ENCODE measurements at regions not wholly inside any gene's neighbourhood (a gene's known extent, or its start where the extent isn't known, plus 50 kb on each side); places are given as distances from the start of the nearest gene placed in this dataset.

- no peaks in the 10 kb centered on the region for H3K4me1 ChIP-seq (ENCODE audit: low read depth)
- no peak for TF ChIP-seq CTCF (IDR thresholded peaks at IDR 0.05; ENCODE audit: low read depth, low read length)
- no peak overlapping the region for H3K27ac ChIP-seq
- H3K9me3 ChIP-seq (ENCODE audit: low read depth) = no peaks in the 10 kb centered on the region
- no peaks in the 10 kb centered on the region for H3K36me3 ChIP-seq
- no peaks in the 10 kb centered on the region for H3K27me3 ChIP-seq
- DNase-seq (ENCODE audit: low read depth in 1 of 2, low spot score in 1 of 2) = no peak
- no peak overlapping the region for H3K4me3 ChIP-seq
Observed at GRCh38 chr6:147674099-147674498, 165.6 kb downstream of the SAMD5 start.

- H3K4me3 ChIP-seq = no peak overlapping the region
- DNase-seq (ENCODE audit: low read depth in 1 of 2, low spot score in 1 of 2) = no peak
- H3K27ac ChIP-seq = no peak overlapping the region
- H3K27me3 ChIP-seq = no peaks in the 10 kb centered on the region
- TF ChIP-seq CTCF (IDR thresholded peaks at IDR 0.05; ENCODE audit: low read depth, low read length) = no peak
- H3K4me1 ChIP-seq (ENCODE audit: low read depth) = no peaks in the 10 kb centered on the region
- H3K9me3 ChIP-seq (ENCODE audit: low read depth) = no peaks in the 10 kb centered on the region
- no peaks in the 10 kb centered on the region for H3K36me3 ChIP-seq
Observed at GRCh38 chr6:147674794-147675193, 166.3 kb downstream of the SAMD5 start.

DNA sequence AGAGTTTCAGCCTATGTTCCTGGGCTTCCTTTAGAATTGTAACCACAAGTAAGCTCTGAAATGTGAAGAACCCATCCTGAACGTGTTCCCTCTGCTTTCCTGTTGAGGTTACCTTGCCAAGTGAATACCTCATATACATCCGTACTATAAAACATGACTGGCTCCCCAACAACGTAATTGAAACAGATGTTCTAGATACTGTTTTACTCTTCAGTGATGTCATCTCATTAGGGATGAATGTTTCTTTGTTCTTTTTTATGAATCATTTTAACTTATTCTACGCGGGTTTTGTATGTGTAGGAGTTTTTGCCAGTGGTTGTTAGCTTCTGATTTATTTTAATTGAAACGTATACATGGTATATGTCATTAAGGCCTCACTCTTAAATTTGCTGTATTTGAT is 166.8 kb downstream of the SAMD5 start:
- Histone ChIP-seq H3K4me3 (no peak overlapping the region), H3K27ac (no peak overlapping the region), H3K4me1 (ENCODE audit: low read depth) (no peaks in the 10 kb centered on the region), H3K9me3 (ENCODE audit: low read depth) (no peaks in the 10 kb centered on the region), H3K36me3 (no peaks in the 10 kb centered on the region), H3K27me3 (no peaks in the 10 kb centered on the region)
- no peak for TF ChIP-seq CTCF (IDR thresholded peaks at IDR 0.05; ENCODE audit: low read depth, low read length)
- peak in 1 of 2 donors; percentile 17 for DNase-seq (ENCODE audit: low read depth in 1 of 2, low spot score in 1 of 2)

- no peak overlapping the region for H3K4me3 ChIP-seq
- TF ChIP-seq CTCF (IDR thresholded peaks at IDR 0.05; ENCODE audit: low read depth, low read length) = no peak
Observed at GRCh38 chr6:147676495-147677199, 168.2 kb downstream of the SAMD5 start.

DNA sequence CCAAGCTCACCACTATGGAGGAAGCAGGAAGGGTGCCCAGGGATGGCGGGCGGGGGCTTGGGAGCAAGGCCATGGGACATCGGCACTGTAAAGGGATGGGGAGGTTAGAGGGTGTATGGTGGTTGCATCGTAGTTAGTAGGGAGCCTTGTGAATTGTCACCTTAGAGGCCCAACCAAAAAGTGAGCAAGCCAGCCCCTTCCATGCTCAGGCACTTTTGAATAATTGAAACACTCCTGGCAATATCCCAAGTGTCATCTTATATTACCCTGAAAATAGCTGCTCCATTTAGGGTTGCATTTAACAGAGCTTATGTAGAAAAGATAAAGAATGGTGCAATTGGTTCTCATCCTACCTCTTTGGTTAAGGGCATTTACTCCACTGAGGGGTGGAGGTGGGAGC is 169.2 kb downstream of the SAMD5 start:
- Histone ChIP-seq H3K4me3 (no peak overlapping the region), H3K9me3 (ENCODE audit: low read depth) (no peaks in the 10 kb centered on the region), H3K36me3 (no peaks in the 10 kb centered on the region), H3K27me3 (no peaks in the 10 kb centered on the region), H3K27ac (no peak overlapping the region), H3K4me1 (ENCODE audit: low read depth) (no peaks in the 10 kb centered on the region)
- no peak for TF ChIP-seq CTCF (IDR thresholded peaks at IDR 0.05; ENCODE audit: low read depth, low read length)
- no peak for DNase-seq (ENCODE audit: low read depth in 1 of 2, low spot score in 1 of 2)

More at GRCh38 chr6:147676495-147677199, 168.2 kb downstream of the SAMD5 start:
- H3K9me3 ChIP-seq (ENCODE audit: low read depth) = no peaks in the 10 kb centered on the region
- no peaks in the 10 kb centered on the region for H3K27me3 ChIP-seq
- H3K4me1 ChIP-seq (ENCODE audit: low read depth) = no peaks in the 10 kb centered on the region
- no peak overlapping the region for H3K27ac ChIP-seq
- DNase-seq (ENCODE audit: low read depth in 1 of 2, low spot score in 1 of 2) = no peak
- no peaks in the 10 kb centered on the region for H3K36me3 ChIP-seq

Data from cardiac muscle cell (in vitro differentiated cells and primary cell).